HUES48 (cell line): ENCODE measurements at regions not wholly inside any gene's neighbourhood (a gene's known extent, or its start where the extent isn't known, plus 50 kb on each side); places are given as distances from the start of the nearest gene placed in this dataset.
"Not testable (repeated sequence)": the region's sequence is repeated elsewhere in the genome, so short reads cannot be mapped to it uniquely, and the experiment has no call there.

Source experiments
- H3K27ac ChIP-seq: one replicate; pipeline ENCODE4 v1.7.0; 2013; ENCODE audit warnings: low read depth, low read length, inconsistent platforms
- H3K27me3 ChIP-seq: 2 replicates; pipeline ENCODE4 v1.6.1; 2013; ENCODE audit warnings: mild to moderate bottlenecking, low read length; ENCODE audit not compliant: control insufficient read depth, insufficient read depth
- H3K36me3 ChIP-seq: 2 replicates; pipeline ENCODE4 v1.6.1; 2013; ENCODE audit warnings: low read length; ENCODE audit not compliant: control insufficient read depth, insufficient read depth
- H3K4me1 ChIP-seq: 2 replicates; pipeline ENCODE4 v1.6.1; 2013; ENCODE audit warnings: mild to moderate bottlenecking, low read length; ENCODE audit not compliant: control insufficient read depth, insufficient read depth
- H3K4me3 ChIP-seq: 2 replicates; pipeline ENCODE4 v1.5.1; 2013; ENCODE audit warnings: mild to moderate bottlenecking, low read depth, low read length
- H3K9ac ChIP-seq: 2 replicates; pipeline ENCODE4 v1.6.1; 2013; ENCODE audit warnings: mild to moderate bottlenecking, low read depth, low read length, moderate library complexity
- H3K9me3 ChIP-seq: 2 replicates; pipeline ENCODE4 v1.6.1; 2013; ENCODE audit warnings: low read length; ENCODE audit not compliant: control insufficient read depth, insufficient read depth

GRCh38 chr20:47970282-47970903 is 185.1 kb upstream of the SULF2 start:
- H3K9me3 ChIP-seq: no peaks in the 10 kb centered on the region
- no peak overlapping the region for H3K27ac ChIP-seq
- peaks cover 26% of the 10 kb centered on the region for H3K4me1 ChIP-seq
- no peak overlapping the region for H3K9ac ChIP-seq
- no peaks in the 10 kb centered on the region for H3K27me3 ChIP-seq
- H3K36me3 ChIP-seq: no peaks in the 10 kb centered on the region
- H3K4me3 ChIP-seq: no peak overlapping the region

DNA sequence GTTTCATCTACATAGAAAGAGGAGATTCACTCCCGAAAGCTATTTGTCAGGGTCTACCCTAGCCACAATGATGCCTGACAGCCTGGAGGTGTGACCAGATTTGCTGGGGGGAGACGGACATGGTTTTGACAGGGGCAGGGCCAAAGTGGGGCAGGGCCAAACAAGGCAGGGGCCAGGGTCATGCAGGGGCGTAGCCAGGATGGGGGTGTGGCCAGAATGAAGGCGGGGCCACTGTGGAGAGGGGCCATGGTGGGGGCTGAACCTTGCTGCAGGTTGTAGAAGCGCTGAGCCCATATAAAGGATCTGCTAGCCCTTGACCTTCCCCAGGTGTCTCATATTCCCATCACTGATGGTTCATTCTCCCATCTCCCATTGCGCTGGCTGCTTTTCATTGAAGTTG is 184.1 kb upstream of the SULF2 start:
- Histone ChIP-seq H3K36me3 (no peaks in the 10 kb centered on the region), H3K9ac (no peak overlapping the region), H3K4me3 (no peak overlapping the region), H3K27ac (no peak overlapping the region), H3K27me3 (no peaks in the 10 kb centered on the region), H3K9me3 (no peaks in the 10 kb centered on the region), H3K4me1 (peaks cover 27% of the 10 kb centered on the region)

GRCh38 chr20:47968541-47969310 is 183.4 kb upstream of the SULF2 start:
- H3K27ac ChIP-seq: no peak overlapping the region
- H3K9me3 ChIP-seq: no peaks in the 10 kb centered on the region
- H3K9ac ChIP-seq: no peak overlapping the region

GRCh38 chr20:47964149-47964548 is 178.9 kb upstream of the SULF2 start:
- Histone ChIP-seq H3K4me3 (no peak overlapping the region), H3K9ac (no peak overlapping the region), H3K27ac (no peak overlapping the region), H3K4me1 (peaks cover 8% of the 10 kb centered on the region; the same call in 1 of the 2 replicates), H3K36me3 (no peaks in the 10 kb centered on the region), H3K9me3 (no peaks in the 10 kb centered on the region), H3K27me3 (no peaks in the 10 kb centered on the region)

More at GRCh38 chr20:47968541-47969310, 183.4 kb upstream of the SULF2 start:
- H3K4me3 ChIP-seq: no peak overlapping the region
- H3K27me3 ChIP-seq: no peaks in the 10 kb centered on the region
- H3K4me1 ChIP-seq: peaks cover 34% of the 10 kb centered on the region
- no peaks in the 10 kb centered on the region for H3K36me3 ChIP-seq

DNA sequence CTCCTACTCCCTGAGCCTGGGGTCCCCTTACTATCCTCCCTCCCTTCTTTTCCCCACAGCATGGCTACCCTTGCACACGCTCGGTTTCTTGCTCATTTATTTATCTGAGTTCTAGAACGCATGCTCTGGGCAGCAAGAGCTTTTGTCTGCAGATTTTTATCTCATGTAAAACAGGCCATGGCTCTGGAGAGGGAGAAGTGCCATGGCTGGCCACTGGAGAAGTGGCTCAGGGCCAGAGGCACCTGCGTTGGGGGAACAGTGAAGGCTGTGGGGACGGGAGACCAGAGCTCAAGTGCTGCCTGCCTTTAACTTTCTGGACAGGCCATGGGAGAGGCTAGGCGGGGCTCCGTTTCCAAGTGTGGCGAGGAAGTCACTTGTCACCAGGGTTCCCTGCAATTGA is 177.7 kb upstream of the SULF2 start:
- Histone ChIP-seq H3K9me3 (no peaks in the 10 kb centered on the region), H3K36me3 (no peaks in the 10 kb centered on the region), H3K9ac (no peak overlapping the region), H3K4me1 (peaks cover 8% of the 10 kb centered on the region; the same call in 1 of the 2 replicates), H3K27me3 (no peaks in the 10 kb centered on the region), H3K27ac (no peak overlapping the region), H3K4me3 (no peak overlapping the region)

GRCh38 chr20:47962286-47962963 is 177.1 kb upstream of the SULF2 start:
- no peaks in the 10 kb centered on the region for H3K36me3 ChIP-seq
- no peak overlapping the region for H3K27ac ChIP-seq

GRCh38 chr20:47960769-47961541 is 175.7 kb upstream of the SULF2 start:
- Histone ChIP-seq H3K27me3 (no peaks in the 10 kb centered on the region), H3K4me1 (peaks cover 8% of the 10 kb centered on the region; the same call in 1 of the 2 replicates), H3K4me3 (no peak overlapping the region), H3K36me3 (no peaks in the 10 kb centered on the region), H3K27ac (no peak overlapping the region), H3K9me3 (no peaks in the 10 kb centered on the region), H3K9ac (no peak overlapping the region)

More at GRCh38 chr20:47962286-47962963, 177.1 kb upstream of the SULF2 start:
- Histone ChIP-seq H3K9me3 (no peaks in the 10 kb centered on the region), H3K4me3 (no peak overlapping the region), H3K9ac (no peak overlapping the region), H3K4me1 (peaks cover 8% of the 10 kb centered on the region; the same call in 1 of the 2 replicates), H3K27me3 (no peaks in the 10 kb centered on the region)

DNA sequence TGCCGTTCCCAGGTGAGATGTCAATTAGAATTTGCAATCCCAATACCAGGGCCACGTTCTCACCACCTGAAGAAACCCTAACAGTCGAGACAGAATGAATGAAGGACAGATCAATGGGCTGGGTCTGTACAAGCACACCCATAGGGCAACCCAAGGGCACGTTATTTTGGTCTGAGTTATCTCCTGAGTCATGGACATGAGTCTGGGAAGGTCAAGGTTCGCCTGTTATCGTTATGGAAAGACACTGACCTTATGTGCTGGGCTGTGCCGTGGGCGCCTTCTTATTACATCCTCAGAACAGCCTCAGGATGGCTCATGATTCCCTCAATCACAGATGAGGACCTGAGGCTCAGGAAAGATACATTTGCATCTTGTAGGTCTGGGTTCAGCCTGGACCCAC is 175.0 kb upstream of the SULF2 start:
- H3K9me3 ChIP-seq: no peaks in the 10 kb centered on the region
- no peak overlapping the region for H3K9ac ChIP-seq
- no peaks in the 10 kb centered on the region for H3K36me3 ChIP-seq
- H3K27me3 ChIP-seq: no peaks in the 10 kb centered on the region
- no peak overlapping the region for H3K27ac ChIP-seq
- H3K4me3 ChIP-seq: no peak overlapping the region
- peaks cover 8% of the 10 kb centered on the region; the same call in 1 of the 2 replicates for H3K4me1 ChIP-seq

- not testable (repeated sequence) for H3K9me3 ChIP-seq, H3K27ac ChIP-seq, H3K9ac ChIP-seq, H3K27me3 ChIP-seq, H3K4me1 ChIP-seq, H3K36me3 ChIP-seq, H3K4me3 ChIP-seq
Measured at GRCh38 chr20:47957989-47958801, 172.9 kb upstream of the SULF2 start.

DNA sequence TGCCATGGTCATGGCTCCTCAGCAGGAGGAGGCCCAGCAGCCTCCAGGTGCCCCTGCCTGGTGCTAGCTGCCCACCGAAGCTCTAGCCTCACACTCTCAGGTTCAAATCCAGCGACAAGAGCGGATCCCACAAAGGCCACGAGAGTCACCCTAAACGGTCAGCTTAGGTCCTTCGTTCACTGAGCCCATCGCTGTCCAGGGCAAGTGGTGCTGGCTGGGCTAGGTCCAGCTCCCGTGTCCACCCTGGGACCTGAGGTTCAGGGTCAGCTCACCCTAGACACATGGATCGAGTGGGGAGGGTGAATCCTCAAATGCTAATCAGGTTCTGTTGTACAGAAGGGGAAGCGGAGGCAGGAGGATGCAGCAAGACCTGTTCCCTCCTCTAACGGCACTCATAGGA is 171.9 kb upstream of the SULF2 start:
- H3K9me3 ChIP-seq: no peaks in the 10 kb centered on the region
- no peaks in the 10 kb centered on the region for H3K4me1 ChIP-seq

More for the DNA sequence above, 171.9 kb upstream of the SULF2 start:
- Histone ChIP-seq H3K27me3 (no peaks in the 10 kb centered on the region), H3K4me3 (no peak overlapping the region), H3K9ac (no peak overlapping the region), H3K36me3 (no peaks in the 10 kb centered on the region), H3K27ac (no peak overlapping the region)
